ENCODE measurements at regions not wholly inside any gene's neighbourhood (a gene's known extent, or its start where the extent isn't known, plus 50 kb on each side); places are given as distances from the start of the nearest gene placed in this dataset.

DNA sequence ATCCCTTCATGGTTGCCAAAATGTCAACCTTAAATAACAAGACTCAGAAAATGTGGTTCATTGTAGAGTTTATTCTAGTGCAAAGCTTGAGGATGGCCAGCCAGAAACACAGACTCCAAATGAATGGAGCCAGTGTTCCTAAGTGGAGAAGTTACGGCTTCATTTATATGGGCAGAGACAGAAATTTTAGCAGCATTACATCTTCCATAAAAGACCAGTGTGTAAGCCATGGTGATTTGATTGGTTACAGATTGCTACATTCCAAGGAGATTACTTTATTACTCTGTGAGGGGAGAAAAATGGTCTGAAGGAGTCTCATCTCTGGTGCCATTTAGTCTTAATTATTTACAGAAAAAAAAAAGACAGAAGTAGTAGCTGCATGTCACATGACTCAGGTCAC is 97.8 kb downstream of the OTOR start:
- Mint-ChIP-seq H3K4me3 (no peak overlapping the region), H3K9me3 (peaks cover 32% of the 10 kb centered on the region), H3K4me1 (ENCODE audit: low read depth) (no peaks in the 10 kb centered on the region), H3K27ac (no peak overlapping the region), H3K27me3 (ENCODE audit: insufficient read depth) (no peaks in the 10 kb centered on the region), H3K36me3 (ENCODE audit: low read depth) (no peaks in the 10 kb centered on the region)
- TF ChIP-seq CTCF (IDR thresholded peaks at IDR 0.05) = no peak
- DNase-seq = no peak

- no peak for DNase-seq
- peaks cover 27% of the 10 kb centered on the region for H3K9me3 Mint-ChIP-seq
- no peaks in the 10 kb centered on the region for H3K36me3 Mint-ChIP-seq (ENCODE audit: low read depth)
- no peak overlapping the region for H3K27ac Mint-ChIP-seq
- H3K27me3 Mint-ChIP-seq (ENCODE audit: insufficient read depth) = no peaks in the 10 kb centered on the region
- no peaks in the 10 kb centered on the region for H3K4me1 Mint-ChIP-seq (ENCODE audit: low read depth)
- TF ChIP-seq CTCF (IDR thresholded peaks at IDR 0.05) = no peak
- no peak overlapping the region for H3K4me3 Mint-ChIP-seq
Measured at GRCh38 chr20:16848061-16848460, 99.9 kb downstream of the OTOR start.

DNA sequence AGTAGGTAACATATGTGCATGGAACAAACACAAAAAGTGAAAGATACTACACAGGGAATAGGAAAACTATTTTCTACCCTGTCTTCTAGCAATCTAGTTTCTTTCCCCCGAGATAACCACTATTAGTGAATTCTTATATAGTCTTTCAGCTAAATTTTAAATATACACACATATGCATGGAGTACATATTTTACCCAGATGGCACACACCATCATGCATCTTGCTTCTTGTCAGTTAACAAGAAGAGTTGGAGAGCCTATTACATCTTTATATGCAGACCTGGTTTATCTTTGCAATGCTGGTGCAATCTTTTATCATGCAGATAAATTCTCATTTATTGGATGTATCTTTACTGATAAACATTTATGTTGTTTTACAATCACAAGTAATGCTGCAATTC is 100.4 kb downstream of the OTOR start:
- no peak overlapping the region for H3K27ac Mint-ChIP-seq
- no peaks in the 10 kb centered on the region for H3K36me3 Mint-ChIP-seq (ENCODE audit: low read depth)
- no peak for TF ChIP-seq CTCF (IDR thresholded peaks at IDR 0.05)
- peaks cover 27% of the 10 kb centered on the region for H3K9me3 Mint-ChIP-seq
- DNase-seq = no peak
- no peak overlapping the region for H3K4me3 Mint-ChIP-seq
- no peaks in the 10 kb centered on the region for H3K27me3 Mint-ChIP-seq (ENCODE audit: insufficient read depth)
- H3K4me1 Mint-ChIP-seq (ENCODE audit: low read depth) = no peaks in the 10 kb centered on the region

- Mint-ChIP-seq H3K27ac (no peak overlapping the region), H3K4me1 (ENCODE audit: low read depth) (no peaks in the 10 kb centered on the region), H3K4me3 (no peak overlapping the region), H3K36me3 (ENCODE audit: low read depth) (no peaks in the 10 kb centered on the region), H3K27me3 (ENCODE audit: insufficient read depth) (no peaks in the 10 kb centered on the region), H3K9me3 (peaks cover 43% of the 10 kb centered on the region)
- no peak for TF ChIP-seq CTCF (IDR thresholded peaks at IDR 0.05)
- no peak for DNase-seq
Measured at GRCh38 chr20:16860914-16861313, 112.8 kb downstream of the OTOR start.

- Mint-ChIP-seq H3K4me1 (ENCODE audit: low read depth) (no peaks in the 10 kb centered on the region), H3K27me3 (ENCODE audit: insufficient read depth) (no peaks in the 10 kb centered on the region), H3K27ac (no peak overlapping the region), H3K4me3 (no peak overlapping the region), H3K9me3 (peaks cover 38% of the 10 kb centered on the region), H3K36me3 (ENCODE audit: low read depth) (no peaks in the 10 kb centered on the region)
- TF ChIP-seq CTCF (IDR thresholded peaks at IDR 0.05) = no peak
- DNase-seq = no peak
Measured at GRCh38 chr20:16861708-16862107, 113.5 kb downstream of the OTOR start.

- Mint-ChIP-seq H3K9me3 (peaks cover 32% of the 10 kb centered on the region), H3K36me3 (ENCODE audit: low read depth) (no peaks in the 10 kb centered on the region)
- TF ChIP-seq CTCF (IDR thresholded peaks at IDR 0.05) = no peak
Measured at GRCh38 chr20:16863303-16863702, 115.1 kb downstream of the OTOR start.

More at GRCh38 chr20:16863303-16863702, 115.1 kb downstream of the OTOR start:
- H3K4me3 Mint-ChIP-seq = no peak overlapping the region
- H3K27me3 Mint-ChIP-seq (ENCODE audit: insufficient read depth) = no peaks in the 10 kb centered on the region
- H3K4me1 Mint-ChIP-seq (ENCODE audit: low read depth) = no peaks in the 10 kb centered on the region
- no peak for DNase-seq
- H3K27ac Mint-ChIP-seq = no peak overlapping the region

Data from HFFc6 (cell line).